SH-SY5Y (cell line): ENCODE measurements at regions not wholly inside any gene's neighbourhood (a gene's known extent, or its start where the extent isn't known, plus 50 kb on each side); places are given as distances from the start of the nearest gene placed in this dataset.

Experiments used
- GATA2 ChIP-seq: IDR thresholded peaks from 2 replicates; pipeline ENCODE4 v1.6.1; 2011; ENCODE audit warnings: mild to moderate bottlenecking, low read depth, low read length
- GATA3 ChIP-seq: IDR thresholded peaks from 2 replicates; pipeline ENCODE4 v1.6.1; 2011; ENCODE audit warnings: low read depth, mild to moderate bottlenecking, low read length, moderate library complexity

- TF ChIP-seq GATA2 (no peak), GATA3 (no peak)
These were observed 381.1 kb downstream of the MFSD1 start for GRCh38 chr3:159182961-159183360.
